ENCODE measurements at regions not wholly inside any gene's neighbourhood (a gene's known extent, or its start where the extent isn't known, plus 50 kb on each side); places are given as distances from the start of the nearest gene placed in this dataset.

GRCh38 chr5:135704616-135705015, 125.8 kb upstream of the CXCL14 start:
- TF ChIP-seq CTCF (IDR thresholded peaks at IDR 0.05; ENCODE audit: poor library complexity, severe bottlenecking), result no peak
- no peak for TF ChIP-seq EZH2 (IDR thresholded peaks at IDR 0.05; ENCODE audit: borderline replicate concordance, insufficient read depth, low read length, poor library complexity, severe bottlenecking)

Measured in neural cell (in vitro differentiated cells).